ENCODE measurements at regions not wholly inside any gene's neighbourhood (a gene's known extent, or its start where the extent isn't known, plus 50 kb on each side); places are given as distances from the start of the nearest gene placed in this dataset.
A peak's percentile ranks its signal among the peaks of the same experiment; 100 is the strongest.
"Not testable (repeated sequence)": the region's sequence is repeated elsewhere in the genome, so short reads cannot be mapped to it uniquely, and the experiment has no call there.

DNA sequence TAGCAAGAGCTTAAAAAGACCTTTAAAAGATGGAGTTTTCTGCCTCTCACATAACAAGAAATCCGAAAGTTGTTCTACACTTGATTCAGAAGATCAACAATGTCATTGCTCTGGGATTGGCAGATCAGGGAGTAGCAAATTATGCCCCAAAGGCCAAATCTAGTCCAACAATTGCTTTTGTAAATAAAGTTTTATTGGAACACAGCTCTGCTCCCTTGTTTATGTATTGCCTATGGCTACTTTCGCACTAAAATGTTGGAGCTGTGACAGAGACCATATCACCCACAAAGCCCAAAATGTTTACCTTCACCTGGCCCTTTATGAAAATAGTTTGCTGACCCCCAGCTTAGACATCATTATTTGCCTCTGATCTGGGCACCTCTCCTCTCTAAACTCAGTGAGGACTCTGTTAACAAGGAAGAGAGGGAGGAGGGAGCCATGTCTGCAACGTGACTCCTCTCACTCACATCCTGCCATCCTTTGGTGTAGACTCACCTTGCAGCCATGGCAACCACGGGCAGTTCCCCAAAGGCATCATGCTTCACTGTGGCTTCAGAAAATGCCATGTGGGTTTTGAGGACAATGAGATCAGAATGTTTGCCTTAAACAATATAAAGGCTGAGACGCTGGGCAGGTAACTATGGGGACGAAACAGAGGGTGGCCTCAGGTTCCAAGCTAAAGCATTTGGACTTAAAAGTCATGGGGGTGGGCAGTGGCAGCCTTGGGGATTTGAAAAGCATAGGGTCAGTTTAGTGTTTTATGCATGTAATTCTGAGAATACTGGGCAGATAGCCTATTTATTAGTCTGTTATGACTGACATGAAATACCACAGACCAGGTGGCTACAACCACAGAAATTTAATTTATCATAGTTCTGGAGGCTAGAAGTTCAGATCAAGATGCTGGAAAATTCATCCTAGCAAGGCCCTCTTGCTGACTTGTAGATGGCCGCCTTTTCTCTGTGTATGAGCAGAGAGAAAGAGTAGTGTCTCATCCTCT is 149.7 kb upstream of the TNFAIP3 start:
- H3K4me3 ChIP-seq (ENCODE audit: low read length): no peak overlapping the region
- DNase-seq (ENCODE audit: low read depth): peak; percentile 89
- TF ChIP-seq, protein P1, sequence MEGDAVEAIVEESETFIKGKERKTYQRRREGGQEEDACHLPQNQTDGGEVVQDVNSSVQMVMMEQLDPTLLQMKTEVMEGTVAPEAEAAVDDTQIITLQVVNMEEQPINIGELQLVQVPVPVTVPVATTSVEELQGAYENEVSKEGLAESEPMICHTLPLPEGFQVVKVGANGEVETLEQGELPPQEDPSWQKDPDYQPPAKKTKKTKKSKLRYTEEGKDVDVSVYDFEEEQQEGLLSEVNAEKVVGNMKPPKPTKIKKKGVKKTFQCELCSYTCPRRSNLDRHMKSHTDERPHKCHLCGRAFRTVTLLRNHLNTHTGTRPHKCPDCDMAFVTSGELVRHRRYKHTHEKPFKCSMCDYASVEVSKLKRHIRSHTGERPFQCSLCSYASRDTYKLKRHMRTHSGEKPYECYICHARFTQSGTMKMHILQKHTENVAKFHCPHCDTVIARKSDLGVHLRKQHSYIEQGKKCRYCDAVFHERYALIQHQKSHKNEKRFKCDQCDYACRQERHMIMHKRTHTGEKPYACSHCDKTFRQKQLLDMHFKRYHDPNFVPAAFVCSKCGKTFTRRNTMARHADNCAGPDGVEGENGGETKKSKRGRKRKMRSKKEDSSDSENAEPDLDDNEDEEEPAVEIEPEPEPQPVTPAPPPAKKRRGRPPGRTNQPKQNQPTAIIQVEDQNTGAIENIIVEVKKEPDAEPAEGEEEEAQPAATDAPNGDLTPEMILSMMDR (IDR thresholded peaks at IDR 0.05; ENCODE audit: insufficient read depth, low read depth, low read length, missing control alignments): no peak

DNA sequence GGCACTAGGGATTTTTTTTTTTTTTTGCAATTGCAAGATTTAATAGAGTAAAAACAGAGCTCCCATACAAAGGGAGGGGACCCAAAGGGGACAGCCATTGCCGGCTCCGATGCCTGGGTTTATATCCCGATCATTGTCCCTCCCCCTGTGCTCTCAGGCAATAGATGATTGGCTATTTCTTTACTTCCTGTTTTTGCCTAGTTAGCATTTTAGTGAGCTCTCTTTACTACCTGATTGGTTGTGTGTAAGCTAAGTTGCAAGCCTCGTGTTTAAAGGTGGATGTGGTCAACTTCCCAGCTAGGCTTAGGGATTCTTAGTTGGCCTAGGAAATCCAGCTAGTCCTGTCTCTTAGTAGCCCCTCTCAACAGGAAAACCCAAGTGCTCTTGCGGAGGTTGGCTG is 148.2 kb upstream of the TNFAIP3 start:
- not testable (repeated sequence) for DNase-seq (ENCODE audit: low read depth); H3K4me3 ChIP-seq (ENCODE audit: low read length)

DNA sequence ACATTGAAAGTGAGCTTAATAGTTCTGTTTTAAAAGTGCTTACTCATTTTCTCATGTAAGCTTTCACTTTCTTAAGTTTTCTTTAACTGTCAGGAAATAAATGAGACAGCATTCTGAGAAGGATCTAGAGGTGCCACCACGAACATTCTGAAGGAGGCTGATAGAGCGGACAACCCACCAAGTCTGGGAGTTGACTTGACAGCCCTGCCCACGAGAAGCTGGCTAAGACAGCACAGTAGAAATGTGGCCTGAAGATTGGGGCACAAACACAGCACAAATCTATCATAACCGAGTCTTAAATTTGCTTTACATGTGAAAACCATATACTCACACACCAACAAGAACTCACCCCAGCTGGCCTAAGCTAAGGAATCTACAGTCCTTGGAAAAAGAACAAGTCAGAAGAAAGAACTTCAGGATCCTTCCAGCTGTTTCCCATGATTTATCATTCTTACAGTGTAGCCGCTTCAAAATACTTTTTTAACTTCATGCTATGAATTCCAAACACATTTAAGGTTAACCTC is 144.2 kb upstream of the TNFAIP3 start:
- TF ChIP-seq, protein P1 (IDR thresholded peaks at IDR 0.05; ENCODE audit: insufficient read depth, low read depth, low read length, missing control alignments): no peak

DNA sequence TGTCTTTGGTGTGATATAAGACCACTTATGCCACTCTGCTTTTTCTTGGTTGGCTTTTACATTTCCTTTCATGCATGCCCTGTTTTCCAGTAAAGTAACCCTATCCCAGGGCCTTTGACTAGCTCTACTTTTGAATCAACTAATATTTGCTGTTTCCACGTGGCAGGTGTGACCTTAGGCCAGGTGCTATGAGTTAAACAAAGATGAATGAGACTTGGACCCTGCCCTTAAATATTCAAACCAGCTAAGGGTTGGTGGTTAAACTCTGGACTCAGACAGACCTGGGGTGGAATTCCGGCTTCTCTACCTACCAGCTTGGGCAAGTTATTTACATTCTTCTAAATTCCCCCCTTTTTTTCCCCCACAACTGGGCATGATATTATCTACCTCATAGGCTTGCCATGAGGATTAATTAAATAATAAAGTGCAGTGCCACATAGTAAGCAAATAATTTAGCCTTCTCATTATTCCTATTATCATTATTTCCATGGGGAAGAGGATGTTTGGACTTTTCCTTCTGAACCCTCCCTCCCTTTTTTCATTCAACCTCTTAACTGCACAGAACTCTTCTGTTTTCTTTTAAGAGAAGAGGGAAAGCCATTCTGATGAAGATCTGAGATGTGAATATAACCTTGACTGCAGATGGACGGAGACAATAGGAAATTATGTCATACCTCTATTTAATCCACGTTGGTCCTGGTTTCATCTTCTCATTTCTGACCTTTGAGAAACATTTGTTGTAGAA is 143.6 kb upstream of the TNFAIP3 start:
- no peak for DNase-seq (ENCODE audit: low read depth)
- TF ChIP-seq, protein P1 (IDR thresholded peaks at IDR 0.05; ENCODE audit: insufficient read depth, low read depth, low read length, missing control alignments): no peak
- H3K4me3 ChIP-seq (ENCODE audit: low read length): no peak overlapping the region

More for the DNA sequence above, 144.2 kb upstream of the TNFAIP3 start:
- no peak for DNase-seq (ENCODE audit: low read depth)
- H3K4me3 ChIP-seq (ENCODE audit: low read length): no peak overlapping the region

DNA sequence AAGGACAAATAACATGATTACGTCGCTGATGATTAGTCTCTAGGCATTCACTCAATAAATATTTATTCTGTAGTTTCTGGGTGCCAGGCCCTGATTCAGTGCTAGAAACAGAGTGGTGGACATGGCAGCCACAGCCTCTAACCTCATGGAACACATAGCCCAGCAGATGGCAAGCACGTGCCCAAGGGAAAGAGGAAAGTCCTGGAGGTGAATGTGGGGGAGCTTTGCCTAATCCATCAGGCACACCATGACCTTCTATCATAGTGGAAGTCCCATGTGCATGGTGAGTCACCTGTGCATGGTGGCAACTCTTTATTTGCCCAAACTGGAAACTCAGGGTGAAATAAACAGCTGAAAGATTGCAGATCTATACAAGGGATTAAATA is 143.0 kb upstream of the TNFAIP3 start:
- TF ChIP-seq, protein P1 (IDR thresholded peaks at IDR 0.05; ENCODE audit: insufficient read depth, low read depth, low read length, missing control alignments): no peak
- peak; percentile 15 for DNase-seq (ENCODE audit: low read depth)
- H3K4me3 ChIP-seq (ENCODE audit: low read length): no peak overlapping the region

DNA sequence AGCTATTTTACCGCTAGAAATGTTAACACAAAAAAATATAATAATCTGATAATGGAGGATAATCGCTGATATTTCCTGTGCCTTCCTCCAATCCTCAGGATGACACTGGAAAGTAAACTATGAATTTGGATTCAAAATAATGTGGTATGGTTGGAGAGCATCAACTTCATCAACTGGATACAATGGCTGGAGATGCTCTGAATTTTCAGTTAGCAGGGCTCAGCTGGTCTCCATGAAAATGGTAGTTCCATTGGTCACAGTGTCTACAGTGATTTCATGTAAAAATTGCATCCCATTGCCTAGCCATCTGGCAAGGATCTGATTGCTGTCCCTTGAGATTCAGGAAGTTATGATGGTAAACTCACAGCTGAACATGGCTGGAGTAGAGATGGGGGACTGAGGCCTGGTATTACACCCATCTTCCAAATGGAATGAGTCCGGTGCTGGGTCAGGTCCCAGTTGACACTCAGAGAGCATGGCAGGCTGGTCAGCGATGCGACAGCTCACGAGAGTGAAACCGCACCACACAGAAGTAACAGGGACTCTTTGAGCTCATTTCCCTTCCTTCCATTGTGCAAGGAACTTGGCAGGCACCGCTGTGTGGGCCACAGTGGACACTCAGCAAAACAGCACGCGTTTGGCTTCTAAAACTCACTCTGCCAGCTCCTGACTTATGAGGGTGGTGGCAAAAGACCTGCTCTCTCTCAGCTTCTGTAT is 142.4 kb upstream of the TNFAIP3 start:
- TF ChIP-seq, protein P1 (IDR thresholded peaks at IDR 0.05; ENCODE audit: insufficient read depth, low read depth, low read length, missing control alignments): no peak
- H3K4me3 ChIP-seq (ENCODE audit: low read length): no peak overlapping the region
- DNase-seq (ENCODE audit: low read depth): no peak

Measured in epithelial cell of esophagus (primary cell).